WTC11 (cell line): ENCODE measurements at regions not wholly inside any gene's neighbourhood (a gene's known extent, or its start where the extent isn't known, plus 50 kb on each side); places are given as distances from the start of the nearest gene placed in this dataset.

Source experiments
- ATAC-seq: fragments of 200-7000 bp; cut with Tn5 transposase; 2 replicates; pipeline ENCODE4 v1.10.0; 2021; ENCODE audit warnings: mild to moderate bottlenecking, moderate library complexity
- CTCF ChIA-PET: fragments of 300-600 bp; sonication (Branson Sonifier 250); formaldehyde crosslinking; loops from one replicate; lab custom pipeline; 2021; ENCODE audit warnings: antibody characterized with exemption; lab: Charles Lee
- POLR2A ChIA-PET: fragments of 350-600 bp; sonication (Branson Sonifier 250); formaldehyde crosslinking; loops from one replicate; lab custom pipeline; 2021; ENCODE audit warnings: antibody characterized with exemption; lab: Charles Lee
- DNase-seq: peaks from one replicate; pipeline ENCODE4 v3.0.0; 2021; ENCODE audit warnings: low spot score
- H3K27ac Mint-ChIP-seq: 2 replicates; pipeline ENCODE4 v1.8.0; 2021; ENCODE audit warnings: mixed read lengths
- H3K27me3 Mint-ChIP-seq: 2 replicates; pipeline ENCODE4 v1.8.0; 2021; ENCODE audit warnings: low read depth, mild to moderate bottlenecking, moderate library complexity, mixed read lengths
- H3K36me3 Mint-ChIP-seq: 2 replicates; pipeline ENCODE4 v1.8.0; 2021; ENCODE audit warnings: mixed read lengths
- H3K4me1 Mint-ChIP-seq: 2 replicates; pipeline ENCODE4 v1.8.0; 2022; ENCODE audit warnings: mixed read lengths
- H3K4me3 Mint-ChIP-seq: 2 replicates; pipeline ENCODE4 v1.8.0; 2021; ENCODE audit warnings: mild to moderate bottlenecking, moderate library complexity, mixed read lengths
- H3K9me3 Mint-ChIP-seq: 2 replicates; pipeline ENCODE4 v1.8.0; 2021; ENCODE audit warnings: mixed read lengths
- CREB1 ChIP-seq: sonication (generic); formaldehyde crosslinking; IDR thresholded peaks from 2 replicates; pipeline ENCODE4 v1.8.0; 2023; ENCODE audit warnings: mild to moderate bottlenecking, missing genetic modification reagents
- CREM ChIP-seq: sonication (generic); formaldehyde crosslinking; IDR thresholded peaks from 2 replicates; pipeline ENCODE4 v1.8.1; 2022; ENCODE audit warnings: mild to moderate bottlenecking, missing genetic modification reagents, moderate library complexity
- EMX1 ChIP-seq: fragments of 250-450 bp; sonication (Bioruptor Pico); IDR thresholded peaks from 2 replicates; pipeline ENCODE4 v1.8.0; 2021; ENCODE audit warnings: mild to moderate bottlenecking
- GABPB1 ChIP-seq: sonication (generic); formaldehyde crosslinking; IDR thresholded peaks from 2 replicates; pipeline ENCODE4 v1.8.1; 2023; ENCODE audit warnings: mild to moderate bottlenecking, missing genetic modification reagents
- NFYB ChIP-seq: sonication (generic); formaldehyde crosslinking; conservative IDR thresholded peaks from 2 replicates; pipeline ENCODE4 v1.8.0; 2022; ENCODE audit warnings: low read depth, missing genetic modification reagents
- PREB ChIP-seq: sonication (generic); formaldehyde crosslinking; IDR thresholded peaks from 2 replicates; pipeline ENCODE4 v1.8.1; 2022; ENCODE audit warnings: mild to moderate bottlenecking, missing genetic modification reagents, moderate library complexity, borderline replicate concordance
- RORB ChIP-seq: fragments of 250-450 bp; sonication (Bioruptor Pico); IDR thresholded peaks from 2 replicates; pipeline ENCODE4 v1.9.0; 2021; ENCODE audit warnings: mild to moderate bottlenecking
- TCF7 ChIP-seq: sonication (generic); formaldehyde crosslinking; IDR thresholded peaks from 2 replicates; pipeline ENCODE4 v1.8.0; 2022; ENCODE audit warnings: mild to moderate bottlenecking, low read depth, missing genetic modification reagents, moderate library complexity
- ZNF671 ChIP-seq: fragments of 250-450 bp; sonication (Bioruptor Pico); IDR thresholded peaks from 2 replicates; pipeline ENCODE4 v1.8.0; 2021; ENCODE audit warnings: mild to moderate bottlenecking
- TF ChIP-seq, protein P1 (sequence below): sonication (generic); formaldehyde crosslinking; IDR thresholded peaks from 2 replicates; pipeline ENCODE4 v1.8.1; 2023; ENCODE audit warnings: mild to moderate bottlenecking, missing genetic modification reagents, borderline replicate concordance
- TF ChIP-seq, protein P2 (sequence below): fragments of 250-450 bp; sonication (Bioruptor Pico); conservative IDR thresholded peaks from 2 replicates; pipeline ENCODE4 v1.9.0; 2021; ENCODE audit warnings: mild to moderate bottlenecking
- TF ChIP-seq, protein P3 (sequence below): sonication (generic); formaldehyde crosslinking; IDR thresholded peaks from 2 replicates; pipeline ENCODE4 v1.8.0; 2023; ENCODE audit warnings: mild to moderate bottlenecking, missing genetic modification reagents
- TF ChIP-seq, protein P4 (sequence below): sonication (generic); formaldehyde crosslinking; IDR thresholded peaks from 2 replicates; pipeline ENCODE4 v1.8.0; 2023; ENCODE audit warnings: missing genetic modification reagents, mild to moderate bottlenecking, borderline replicate concordance
- TF ChIP-seq, protein P5 (sequence below): sonication (generic); formaldehyde crosslinking; IDR thresholded peaks from 2 replicates; pipeline ENCODE4 v1.8.1; 2023; ENCODE audit warnings: mild to moderate bottlenecking, missing genetic modification reagents, moderate library complexity

GRCh38 chr3:194280777-194281176 is 70.4 kb downstream of the CPN2 start:
- Mint-ChIP-seq H3K27me3 (peaks cover 7% of the 10 kb centered on the region), H3K36me3 (no peaks in the 10 kb centered on the region), H3K27ac (no peak overlapping the region), H3K9me3 (no peaks in the 10 kb centered on the region), H3K4me1 (peaks cover 22% of the 10 kb centered on the region), H3K4me3 (no peak overlapping the region)
- no peak for ATAC-seq
- TF ChIP-seq, protein P1, sequence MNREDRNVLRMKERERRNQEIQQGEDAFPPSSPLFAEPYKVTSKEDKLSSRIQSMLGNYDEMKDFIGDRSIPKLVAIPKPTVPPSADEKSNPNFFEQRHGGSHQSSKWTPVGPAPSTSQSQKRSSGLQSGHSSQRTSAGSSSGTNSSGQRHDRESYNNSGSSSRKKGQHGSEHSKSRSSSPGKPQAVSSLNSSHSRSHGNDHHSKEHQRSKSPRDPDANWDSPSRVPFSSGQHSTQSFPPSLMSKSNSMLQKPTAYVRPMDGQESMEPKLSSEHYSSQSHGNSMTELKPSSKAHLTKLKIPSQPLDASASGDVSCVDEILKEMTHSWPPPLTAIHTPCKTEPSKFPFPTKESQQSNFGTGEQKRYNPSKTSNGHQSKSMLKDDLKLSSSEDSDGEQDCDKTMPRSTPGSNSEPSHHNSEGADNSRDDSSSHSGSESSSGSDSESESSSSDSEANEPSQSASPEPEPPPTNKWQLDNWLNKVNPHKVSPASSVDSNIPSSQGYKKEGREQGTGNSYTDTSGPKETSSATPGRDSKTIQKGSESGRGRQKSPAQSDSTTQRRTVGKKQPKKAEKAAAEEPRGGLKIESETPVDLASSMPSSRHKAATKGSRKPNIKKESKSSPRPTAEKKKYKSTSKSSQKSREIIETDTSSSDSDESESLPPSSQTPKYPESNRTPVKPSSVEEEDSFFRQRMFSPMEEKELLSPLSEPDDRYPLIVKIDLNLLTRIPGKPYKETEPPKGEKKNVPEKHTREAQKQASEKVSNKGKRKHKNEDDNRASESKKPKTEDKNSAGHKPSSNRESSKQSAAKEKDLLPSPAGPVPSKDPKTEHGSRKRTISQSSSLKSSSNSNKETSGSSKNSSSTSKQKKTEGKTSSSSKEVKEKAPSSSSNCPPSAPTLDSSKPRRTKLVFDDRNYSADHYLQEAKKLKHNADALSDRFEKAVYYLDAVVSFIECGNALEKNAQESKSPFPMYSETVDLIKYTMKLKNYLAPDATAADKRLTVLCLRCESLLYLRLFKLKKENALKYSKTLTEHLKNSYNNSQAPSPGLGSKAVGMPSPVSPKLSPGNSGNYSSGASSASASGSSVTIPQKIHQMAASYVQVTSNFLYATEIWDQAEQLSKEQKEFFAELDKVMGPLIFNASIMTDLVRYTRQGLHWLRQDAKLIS = no peak
- TF ChIP-seq EMX1 (CRISPR knock-in tag) = no peak
- TF ChIP-seq, protein P2, sequence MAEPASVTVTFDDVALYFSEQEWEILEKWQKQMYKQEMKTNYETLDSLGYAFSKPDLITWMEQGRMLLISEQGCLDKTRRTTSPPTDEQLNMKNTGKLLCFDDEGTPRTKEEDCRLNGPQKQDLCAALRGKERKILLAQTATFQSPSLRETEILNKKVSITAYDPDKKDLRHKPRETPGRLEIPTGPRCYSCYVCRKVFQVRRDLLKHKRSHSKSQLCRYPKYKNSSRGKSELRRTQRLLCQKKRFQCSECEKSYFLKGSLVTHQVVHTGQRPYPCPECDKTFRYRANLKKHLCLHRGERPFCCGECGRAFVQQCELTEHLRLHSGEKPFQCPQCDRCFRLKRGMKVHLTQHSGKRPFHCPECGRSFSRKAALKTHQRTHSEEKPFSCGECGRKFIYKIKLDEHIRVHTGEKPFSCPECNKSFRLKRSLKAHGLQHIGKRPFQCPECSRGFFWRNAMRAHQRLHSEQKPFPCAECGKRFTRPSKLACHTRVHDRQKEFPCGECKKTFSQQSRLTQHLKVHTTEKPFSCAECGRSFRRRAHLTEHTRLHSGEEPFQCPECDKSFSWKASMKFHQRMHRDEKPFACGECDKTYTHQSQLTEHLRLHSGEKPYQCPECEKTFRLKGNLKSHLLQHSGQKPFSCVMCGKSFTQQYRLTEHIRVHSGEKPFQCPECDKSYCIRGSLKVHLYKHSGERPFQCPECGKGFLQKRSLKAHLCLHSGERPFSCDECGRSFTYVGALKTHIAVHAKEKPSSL = no peak
- DNase-seq = no peak
- CTCF ChIA-PET = interaction anchor here (1.0 kb wide), 1 partner anchor 35 kb away, joined by 3 read pairs; no protein-coding TSS in a partner anchor
- POLR2A ChIA-PET = no interaction called here

DNA sequence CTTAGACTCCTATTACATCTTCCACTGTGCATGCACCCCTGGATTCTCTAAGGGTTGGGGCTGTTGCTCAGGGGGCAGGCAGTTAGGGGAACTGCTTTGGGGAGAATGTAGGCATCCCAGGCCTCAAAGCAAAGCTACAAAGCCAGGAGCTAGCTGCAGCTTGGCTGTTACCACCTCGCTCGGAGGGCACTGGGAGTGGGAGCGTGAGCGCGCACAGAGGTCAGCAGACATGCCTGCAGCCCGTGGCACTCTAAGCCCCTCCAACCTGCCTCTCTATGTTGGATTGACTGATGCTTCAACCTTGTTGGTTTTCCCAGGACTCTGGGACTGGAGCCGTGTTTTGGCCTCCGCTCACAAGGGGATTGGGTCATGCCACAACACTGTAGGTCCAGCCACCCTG is 69.8 kb downstream of the CPN2 start:
- no peak overlapping the region for H3K4me3 Mint-ChIP-seq
- DNase-seq = no peak
- TF ChIP-seq CREM = no peak
- TF ChIP-seq, protein P2 = no peak
- TF ChIP-seq, all 79 proteins: peak for 0
- peaks cover 18% of the 10 kb centered on the region for H3K4me1 Mint-ChIP-seq
- peaks cover 7% of the 10 kb centered on the region for H3K27me3 Mint-ChIP-seq
- H3K27ac Mint-ChIP-seq = no peak overlapping the region
- H3K36me3 Mint-ChIP-seq = no peaks in the 10 kb centered on the region
- ChIA-PET CTCF (no interaction called here), POLR2A (no interaction called here)
- no peaks in the 10 kb centered on the region for H3K9me3 Mint-ChIP-seq
- no peak for ATAC-seq

DNA sequence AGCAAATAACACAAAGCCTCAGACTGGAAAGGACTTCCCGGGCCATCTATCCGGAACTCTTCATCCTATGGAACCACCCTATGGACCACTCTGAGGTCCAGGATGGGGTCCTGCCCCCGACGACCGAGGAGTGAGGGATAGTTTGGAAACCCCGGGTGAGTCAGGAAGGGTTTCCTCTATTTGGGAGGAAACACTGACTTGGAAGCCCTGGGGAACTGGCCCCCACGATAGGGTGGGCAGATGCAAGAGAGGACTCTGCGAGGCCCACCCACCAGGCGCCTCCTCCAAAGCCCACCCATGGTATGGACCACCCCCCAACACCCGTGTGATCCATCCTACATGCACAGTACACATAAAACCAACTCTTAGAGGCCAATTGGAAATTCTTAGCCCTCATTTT is 69.4 kb downstream of the CPN2 start:
- Mint-ChIP-seq H3K9me3 (no peaks in the 10 kb centered on the region), H3K4me3 (no peak overlapping the region), H3K27ac (no peak overlapping the region), H3K27me3 (peaks cover 7% of the 10 kb centered on the region), H3K4me1 (peaks cover 18% of the 10 kb centered on the region), H3K36me3 (no peaks in the 10 kb centered on the region)
- ChIA-PET POLR2A (no interaction called here), CTCF (interaction anchor here (1.5 kb wide), 1 partner anchor 12 kb away, joined by 6 read pairs; no protein-coding TSS in a partner anchor)
- DNase-seq (peak; percentile 1), ATAC-seq (no peak)
- TF ChIP-seq, protein P3, sequence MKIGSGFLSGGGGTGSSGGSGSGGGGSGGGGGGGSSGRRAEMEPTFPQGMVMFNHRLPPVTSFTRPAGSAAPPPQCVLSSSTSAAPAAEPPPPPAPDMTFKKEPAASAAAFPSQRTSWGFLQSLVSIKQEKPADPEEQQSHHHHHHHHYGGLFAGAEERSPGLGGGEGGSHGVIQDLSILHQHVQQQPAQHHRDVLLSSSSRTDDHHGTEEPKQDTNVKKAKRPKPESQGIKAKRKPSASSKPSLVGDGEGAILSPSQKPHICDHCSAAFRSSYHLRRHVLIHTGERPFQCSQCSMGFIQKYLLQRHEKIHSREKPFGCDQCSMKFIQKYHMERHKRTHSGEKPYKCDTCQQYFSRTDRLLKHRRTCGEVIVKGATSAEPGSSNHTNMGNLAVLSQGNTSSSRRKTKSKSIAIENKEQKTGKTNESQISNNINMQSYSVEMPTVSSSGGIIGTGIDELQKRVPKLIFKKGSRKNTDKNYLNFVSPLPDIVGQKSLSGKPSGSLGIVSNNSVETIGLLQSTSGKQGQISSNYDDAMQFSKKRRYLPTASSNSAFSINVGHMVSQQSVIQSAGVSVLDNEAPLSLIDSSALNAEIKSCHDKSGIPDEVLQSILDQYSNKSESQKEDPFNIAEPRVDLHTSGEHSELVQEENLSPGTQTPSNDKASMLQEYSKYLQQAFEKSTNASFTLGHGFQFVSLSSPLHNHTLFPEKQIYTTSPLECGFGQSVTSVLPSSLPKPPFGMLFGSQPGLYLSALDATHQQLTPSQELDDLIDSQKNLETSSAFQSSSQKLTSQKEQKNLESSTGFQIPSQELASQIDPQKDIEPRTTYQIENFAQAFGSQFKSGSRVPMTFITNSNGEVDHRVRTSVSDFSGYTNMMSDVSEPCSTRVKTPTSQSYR (CRISPR knock-in tag) = no peak
- no peak for TF ChIP-seq TCF7 (CRISPR knock-in tag)
- no peak for TF ChIP-seq RORB (CRISPR knock-in tag)
- TF ChIP-seq, protein P4, sequence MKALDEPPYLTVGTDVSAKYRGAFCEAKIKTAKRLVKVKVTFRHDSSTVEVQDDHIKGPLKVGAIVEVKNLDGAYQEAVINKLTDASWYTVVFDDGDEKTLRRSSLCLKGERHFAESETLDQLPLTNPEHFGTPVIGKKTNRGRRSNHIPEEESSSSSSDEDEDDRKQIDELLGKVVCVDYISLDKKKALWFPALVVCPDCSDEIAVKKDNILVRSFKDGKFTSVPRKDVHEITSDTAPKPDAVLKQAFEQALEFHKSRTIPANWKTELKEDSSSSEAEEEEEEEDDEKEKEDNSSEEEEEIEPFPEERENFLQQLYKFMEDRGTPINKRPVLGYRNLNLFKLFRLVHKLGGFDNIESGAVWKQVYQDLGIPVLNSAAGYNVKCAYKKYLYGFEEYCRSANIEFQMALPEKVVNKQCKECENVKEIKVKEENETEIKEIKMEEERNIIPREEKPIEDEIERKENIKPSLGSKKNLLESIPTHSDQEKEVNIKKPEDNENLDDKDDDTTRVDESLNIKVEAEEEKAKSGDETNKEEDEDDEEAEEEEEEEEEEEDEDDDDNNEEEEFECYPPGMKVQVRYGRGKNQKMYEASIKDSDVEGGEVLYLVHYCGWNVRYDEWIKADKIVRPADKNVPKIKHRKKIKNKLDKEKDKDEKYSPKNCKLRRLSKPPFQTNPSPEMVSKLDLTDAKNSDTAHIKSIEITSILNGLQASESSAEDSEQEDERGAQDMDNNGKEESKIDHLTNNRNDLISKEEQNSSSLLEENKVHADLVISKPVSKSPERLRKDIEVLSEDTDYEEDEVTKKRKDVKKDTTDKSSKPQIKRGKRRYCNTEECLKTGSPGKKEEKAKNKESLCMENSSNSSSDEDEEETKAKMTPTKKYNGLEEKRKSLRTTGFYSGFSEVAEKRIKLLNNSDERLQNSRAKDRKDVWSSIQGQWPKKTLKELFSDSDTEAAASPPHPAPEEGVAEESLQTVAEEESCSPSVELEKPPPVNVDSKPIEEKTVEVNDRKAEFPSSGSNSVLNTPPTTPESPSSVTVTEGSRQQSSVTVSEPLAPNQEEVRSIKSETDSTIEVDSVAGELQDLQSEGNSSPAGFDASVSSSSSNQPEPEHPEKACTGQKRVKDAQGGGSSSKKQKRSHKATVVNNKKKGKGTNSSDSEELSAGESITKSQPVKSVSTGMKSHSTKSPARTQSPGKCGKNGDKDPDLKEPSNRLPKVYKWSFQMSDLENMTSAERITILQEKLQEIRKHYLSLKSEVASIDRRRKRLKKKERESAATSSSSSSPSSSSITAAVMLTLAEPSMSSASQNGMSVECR (CRISPR knock-in tag) = no peak
- TF ChIP-seq CREB1 (CRISPR knock-in tag) = no peak
- no peak for TF ChIP-seq ZNF671
- TF ChIP-seq PREB = no peak
- TF ChIP-seq GABPB1 (CRISPR knock-in tag) = no peak
- no peak for TF ChIP-seq NFYB (CRISPR knock-in tag)
- TF ChIP-seq, protein P5, sequence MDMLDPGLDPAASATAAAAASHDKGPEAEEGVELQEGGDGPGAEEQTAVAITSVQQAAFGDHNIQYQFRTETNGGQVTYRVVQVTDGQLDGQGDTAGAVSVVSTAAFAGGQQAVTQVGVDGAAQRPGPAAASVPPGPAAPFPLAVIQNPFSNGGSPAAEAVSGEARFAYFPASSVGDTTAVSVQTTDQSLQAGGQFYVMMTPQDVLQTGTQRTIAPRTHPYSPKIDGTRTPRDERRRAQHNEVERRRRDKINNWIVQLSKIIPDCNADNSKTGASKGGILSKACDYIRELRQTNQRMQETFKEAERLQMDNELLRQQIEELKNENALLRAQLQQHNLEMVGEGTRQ (CRISPR knock-in tag) = no peak
